OCI-LY7 (cell line): ENCODE measurements at regions not wholly inside any gene's neighbourhood (a gene's known extent, or its start where the extent isn't known, plus 50 kb on each side); places are given as distances from the start of the nearest gene placed in this dataset.

Experiments used
- EZH2phosphoT487 ChIP-seq: fragments of 200-600 bp; sonication (generic); IDR thresholded peaks from 2 replicates; pipeline ENCODE4 v1.6.1; 2018; ENCODE audit warnings: low read depth, borderline replicate concordance, mild to moderate bottlenecking, mixed run types, antibody characterized with exemption, low read length, moderate library complexity, mixed read lengths
- TF ChIP-seq, protein P1 (sequence below): fragments of 200-600 bp; sonication (generic); conservative IDR thresholded peaks from 2 replicates; pipeline ENCODE4 v1.5.1; 2014; ENCODE audit warnings: mild to moderate bottlenecking, antibody characterized with exemption, low read length, moderate library complexity, mixed read lengths

DNA sequence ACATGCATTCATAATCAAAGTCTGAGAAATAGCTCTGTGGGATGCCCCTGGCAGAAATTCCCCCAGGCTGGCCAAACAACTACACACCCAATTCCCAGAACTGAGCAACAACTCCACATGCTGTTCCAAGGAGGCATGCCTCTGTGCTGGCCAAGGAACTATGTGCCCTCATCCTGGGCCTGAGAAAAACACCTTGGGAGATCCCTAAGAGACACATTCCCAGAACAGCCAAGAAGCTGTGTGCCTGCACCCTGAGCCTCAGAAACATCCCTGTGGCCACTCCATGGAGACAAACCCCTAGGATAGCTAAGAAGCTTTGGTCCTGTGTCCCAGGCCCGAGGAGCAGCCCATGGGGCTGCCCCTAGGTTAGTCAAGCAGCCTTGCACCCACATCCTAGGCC lies 92.3 kb upstream of the MME start:
- TF ChIP-seq, protein P1, sequence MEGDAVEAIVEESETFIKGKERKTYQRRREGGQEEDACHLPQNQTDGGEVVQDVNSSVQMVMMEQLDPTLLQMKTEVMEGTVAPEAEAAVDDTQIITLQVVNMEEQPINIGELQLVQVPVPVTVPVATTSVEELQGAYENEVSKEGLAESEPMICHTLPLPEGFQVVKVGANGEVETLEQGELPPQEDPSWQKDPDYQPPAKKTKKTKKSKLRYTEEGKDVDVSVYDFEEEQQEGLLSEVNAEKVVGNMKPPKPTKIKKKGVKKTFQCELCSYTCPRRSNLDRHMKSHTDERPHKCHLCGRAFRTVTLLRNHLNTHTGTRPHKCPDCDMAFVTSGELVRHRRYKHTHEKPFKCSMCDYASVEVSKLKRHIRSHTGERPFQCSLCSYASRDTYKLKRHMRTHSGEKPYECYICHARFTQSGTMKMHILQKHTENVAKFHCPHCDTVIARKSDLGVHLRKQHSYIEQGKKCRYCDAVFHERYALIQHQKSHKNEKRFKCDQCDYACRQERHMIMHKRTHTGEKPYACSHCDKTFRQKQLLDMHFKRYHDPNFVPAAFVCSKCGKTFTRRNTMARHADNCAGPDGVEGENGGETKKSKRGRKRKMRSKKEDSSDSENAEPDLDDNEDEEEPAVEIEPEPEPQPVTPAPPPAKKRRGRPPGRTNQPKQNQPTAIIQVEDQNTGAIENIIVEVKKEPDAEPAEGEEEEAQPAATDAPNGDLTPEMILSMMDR = no peak
- TF ChIP-seq EZH2phosphoT487 = no peak
